ENCODE measurements at regions not wholly inside any gene's neighbourhood (a gene's known extent, or its start where the extent isn't known, plus 50 kb on each side); places are given as distances from the start of the nearest gene placed in this dataset.

GRCh38 chr13:72657379-72657778, 70.0 kb downstream of the MZT1 start:
- Histone ChIP-seq H2AFZ (ENCODE audit: low read length) (no peak overlapping the region), H3K4me2 (ENCODE audit: low read depth, low read length, poor library complexity, severe bottlenecking) (no peak overlapping the region), H3K27me3 (ENCODE audit: insufficient read depth, low read length, poor library complexity, severe bottlenecking) (no peaks in the 10 kb centered on the region), H3K9me2 (replicated peaks; ENCODE audit: low read depth, low read length) (no peaks in the 10 kb centered on the region), H3K4me3 (ENCODE audit: low read length, poor library complexity, severe bottlenecking) (no peak overlapping the region), H3K9ac (ENCODE audit: low read depth, low read length, poor library complexity, severe bottlenecking) (no peak overlapping the region), H3K79me2 (ENCODE audit: insufficient read depth, low read length) (no peaks in the 10 kb centered on the region), H3K4me1 (ENCODE audit: insufficient read depth, low read length, poor library complexity, severe bottlenecking) (peaks cover 5% of the 10 kb centered on the region), H3K36me3 (ENCODE audit: insufficient read depth, low read length) (no peaks in the 10 kb centered on the region), H4K20me1 (ENCODE audit: insufficient read depth, low read length, poor library complexity, severe bottlenecking) (no peaks in the 10 kb centered on the region), H3K9me3 (ENCODE audit: insufficient read depth, low read depth, low read length) (no peaks in the 10 kb centered on the region), H3F3A (ENCODE audit: low read depth) (no peaks in the 10 kb centered on the region)
- TF ChIP-seq CTCF (conservative IDR thresholded peaks at IDR 0.05; ENCODE audit: low read length) (no peak), EZH2phosphoT487 (IDR thresholded peaks at IDR 0.05; ENCODE audit: borderline replicate concordance) (no peak)

DNA sequence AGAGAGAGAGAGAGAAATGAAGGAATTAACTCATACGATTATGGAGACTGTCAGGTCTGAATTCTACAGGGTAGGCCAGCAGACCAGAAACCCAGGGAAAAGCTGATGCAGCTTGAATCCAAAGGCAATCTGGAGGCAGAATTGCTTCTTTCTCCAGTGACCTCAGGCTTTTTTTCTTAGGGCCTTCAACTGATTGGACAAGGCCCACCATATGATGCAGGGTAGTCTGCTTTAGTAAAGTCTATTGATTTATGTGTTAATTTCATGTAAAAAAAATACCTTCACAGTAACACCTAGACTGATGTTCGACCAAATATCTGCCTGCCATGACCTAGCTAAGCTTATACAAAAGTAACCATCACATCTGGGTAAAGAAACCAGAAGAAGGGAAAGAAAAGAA, 71.1 kb downstream of the MZT1 start:
- H3K79me2 ChIP-seq (ENCODE audit: insufficient read depth, low read length): no peaks in the 10 kb centered on the region
- no peak overlapping the region for H2AFZ ChIP-seq (ENCODE audit: low read length)
- no peaks in the 10 kb centered on the region for H3K36me3 ChIP-seq (ENCODE audit: insufficient read depth, low read length)
- no peaks in the 10 kb centered on the region for H3K9me2 ChIP-seq (replicated peaks; ENCODE audit: low read depth, low read length)
- no peaks in the 10 kb centered on the region for H3F3A ChIP-seq (ENCODE audit: low read depth)
- no peak overlapping the region for H3K4me2 ChIP-seq (ENCODE audit: low read depth, low read length, poor library complexity, severe bottlenecking)
- peaks cover 6% of the 10 kb centered on the region for H3K4me1 ChIP-seq (ENCODE audit: insufficient read depth, low read length, poor library complexity, severe bottlenecking)
- no peaks in the 10 kb centered on the region for H3K27me3 ChIP-seq (ENCODE audit: insufficient read depth, low read length, poor library complexity, severe bottlenecking)
- H3K4me3 ChIP-seq (ENCODE audit: low read length, poor library complexity, severe bottlenecking): no peak overlapping the region
- TF ChIP-seq EZH2phosphoT487 (IDR thresholded peaks at IDR 0.05; ENCODE audit: borderline replicate concordance) (no peak), CTCF (conservative IDR thresholded peaks at IDR 0.05; ENCODE audit: low read length) (no peak)
- no peaks in the 10 kb centered on the region for H4K20me1 ChIP-seq (ENCODE audit: insufficient read depth, low read length, poor library complexity, severe bottlenecking)
- H3K9me3 ChIP-seq (ENCODE audit: insufficient read depth, low read depth, low read length): no peaks in the 10 kb centered on the region
- H3K9ac ChIP-seq (ENCODE audit: low read depth, low read length, poor library complexity, severe bottlenecking): no peak overlapping the region

GRCh38 chr13:72653506-72653905, 73.9 kb downstream of the MZT1 start:
- no peak overlapping the region for H3K9ac ChIP-seq (ENCODE audit: low read depth, low read length, poor library complexity, severe bottlenecking)
- no peaks in the 10 kb centered on the region for H3F3A ChIP-seq (ENCODE audit: low read depth)
- no peak overlapping the region for H3K4me2 ChIP-seq (ENCODE audit: low read depth, low read length, poor library complexity, severe bottlenecking)
- H3K9me2 ChIP-seq (replicated peaks; ENCODE audit: low read depth, low read length): no peaks in the 10 kb centered on the region
- no peak overlapping the region for H3K4me3 ChIP-seq (ENCODE audit: low read length, poor library complexity, severe bottlenecking)
- H3K36me3 ChIP-seq (ENCODE audit: insufficient read depth, low read length): no peaks in the 10 kb centered on the region
- no peaks in the 10 kb centered on the region for H3K27me3 ChIP-seq (ENCODE audit: insufficient read depth, low read length, poor library complexity, severe bottlenecking)
- H3K79me2 ChIP-seq (ENCODE audit: insufficient read depth, low read length): no peaks in the 10 kb centered on the region
- H4K20me1 ChIP-seq (ENCODE audit: insufficient read depth, low read length, poor library complexity, severe bottlenecking): no peaks in the 10 kb centered on the region
- H3K9me3 ChIP-seq (ENCODE audit: insufficient read depth, low read depth, low read length): no peaks in the 10 kb centered on the region
- H2AFZ ChIP-seq (ENCODE audit: low read length): peak overlapping the region; percentile 45; the same call in 1 of the 2 replicates
- no peak for TF ChIP-seq CTCF (conservative IDR thresholded peaks at IDR 0.05; ENCODE audit: low read length)
- no peak for TF ChIP-seq EZH2phosphoT487 (IDR thresholded peaks at IDR 0.05; ENCODE audit: borderline replicate concordance)
- H3K4me1 ChIP-seq (ENCODE audit: insufficient read depth, low read length, poor library complexity, severe bottlenecking): peaks cover 6% of the 10 kb centered on the region

All from Loucy (cell line).